A549 (cell line): ENCODE measurements at regions not wholly inside any gene's neighbourhood (a gene's known extent, or its start where the extent isn't known, plus 50 kb on each side); places are given as distances from the start of the nearest gene placed in this dataset.

Experiments
- ATAC-seq, 2 experiments: fragments of 200-7000 bp in 1 of 2; fragments of >200 bp in 1 of 2; cut with Nextera tagmentation in 1 of 2; cut with Tn5 transposase in 1 of 2; 3 replicates each; pipeline versions ENCODE4 v1.8.0 to v1.9.1; 2018 to 2020; ENCODE audit warnings: mild to moderate bottlenecking in 1 of 2, moderate library complexity in 1 of 2
- CTCF ChIA-PET: fragments of 300-600 bp; sonication (Branson Sonifier 250); formaldehyde crosslinking; extraction: SDS; loops from one replicate; lab custom pipeline; 2021; ENCODE audit warnings: antibody characterized with exemption, inconsistent platforms; lab: Yijun Ruan, JAX
- POLR2A ChIA-PET: fragments of 350-600 bp; formaldehyde crosslinking; extraction: SDS; loops from one replicate; lab custom pipeline; 2021; ENCODE audit warnings: antibody characterized with exemption, inconsistent platforms; lab: Yijun Ruan, JAX
- DNase-seq, 2 experiments: peaks; one replicate each; pipeline versions ENCODE4 v3.0.0 to v3.0.0-alpha.2; 2011 to 2016; ENCODE audit warnings: low read depth in 1 of 2, low spot score in 1 of 2
- FAIRE-seq: peaks from 2 replicates; lab custom pipeline; 2011; peaks lifted over from hg19 to GRCh38; lab: Jason Lieb, UNC
- H3K27ac ChIP-seq, 2 experiments: fragments of >200 bp; sonication (Bioruptor Twin); formaldehyde crosslinking; 3 replicates each; pipeline ENCODE4 v1.5.1; 2016 to 2017
- H3K4me1 ChIP-seq: fragments of >200 bp; sonication (Bioruptor Twin); formaldehyde crosslinking; 3 replicates; pipeline ENCODE4 v1.6.1; 2016
- H3K4me2 ChIP-seq: fragments of >200 bp; sonication (Bioruptor Twin); formaldehyde crosslinking; 3 replicates; pipeline ENCODE4 v1.6.1; 2016
- H3K4me3 ChIP-seq: fragments of >200 bp; sonication (Bioruptor Twin); formaldehyde crosslinking; 3 replicates; pipeline ENCODE4 v1.5.1; 2016
- H3K9me3 ChIP-seq: fragments of >200 bp; sonication (Bioruptor Twin); formaldehyde crosslinking; 3 replicates; pipeline ENCODE4 v1.6.1; 2016
- BHLHE40 ChIP-seq: IDR thresholded peaks from 2 replicates; pipeline ENCODE4 v1.6.1; 2012; ENCODE audit warnings: low read depth, low read length, inconsistent platforms
- CBX2 ChIP-seq: fragments of 200-600 bp; sonication (generic); IDR thresholded peaks from 2 replicates; pipeline ENCODE4 v1.6.1; 2016; ENCODE audit warnings: low read depth, mild to moderate bottlenecking, borderline replicate concordance
- CTCF ChIP-seq: fragments of >200 bp; sonication (Bioruptor Twin); formaldehyde crosslinking; IDR thresholded peaks from 3 replicates; pipeline ENCODE4 v1.5.1; 2016
- E2F6 ChIP-seq: IDR thresholded peaks from 2 replicates; pipeline ENCODE4 v1.6.1; 2012; ENCODE audit warnings: low read depth, borderline replicate concordance
- EHMT2 ChIP-seq: fragments of 200-600 bp; sonication (generic); IDR thresholded peaks from 2 replicates; pipeline ENCODE4 v1.6.1; 2016; ENCODE audit warnings: antibody characterized with exemption, low read depth, mild to moderate bottlenecking, moderate library complexity
- ELK1 ChIP-seq: fragments of 150-350 bp; IDR thresholded peaks from 2 replicates; pipeline ENCODE4 v1.6.1; 2014; ENCODE audit warnings: low read depth, mild to moderate bottlenecking, low read length
- EP300 ChIP-seq, 2 experiments: fragments of >200 bp; sonication (Bioruptor Twin); formaldehyde crosslinking; IDR thresholded peaks; 2 replicates in 1 of 2; 3 replicates in 1 of 2; pipeline ENCODE4 v1.6.1; 2016 to 2017
- ESRRA ChIP-seq: fragments of 150-350 bp; IDR thresholded peaks from 2 replicates; pipeline ENCODE4 v1.6.1; 2014; ENCODE audit warnings: mild to moderate bottlenecking, low read length, borderline replicate concordance
- FOSB ChIP-seq: fragments of 250-450 bp; sonication (Bioruptor Pico); IDR thresholded peaks from 2 replicates; pipeline ENCODE4 v1.5.0; 2020; ENCODE audit warnings: mild to moderate bottlenecking, moderate library complexity
- FOXS1 ChIP-seq: fragments of 250-450 bp; sonication (Bioruptor Pico); IDR thresholded peaks from 2 replicates; pipeline ENCODE4 v1.5.0; 2020; ENCODE audit warnings: mild to moderate bottlenecking, moderate library complexity
- HDAC2 ChIP-seq: fragments of 200-600 bp; sonication (generic); IDR thresholded peaks from 2 replicates; pipeline ENCODE4 v1.6.1; 2016
- HES2 ChIP-seq: fragments of >200 bp; sonication (Bioruptor Twin); formaldehyde crosslinking; IDR thresholded peaks from 2 replicates; pipeline ENCODE4 v1.6.1; 2016
- HOXA7 ChIP-seq: fragments of 250-450 bp; sonication (Bioruptor Pico); IDR thresholded peaks from 2 replicates; pipeline ENCODE4 v1.5.0; 2020; ENCODE audit warnings: mild to moderate bottlenecking, moderate library complexity
- MAFK ChIP-seq: fragments of 450-650 bp; IDR thresholded peaks from 2 replicates; pipeline ENCODE4 v1.6.1; 2014; ENCODE audit not compliant: partially characterized antibody
- MYC ChIP-seq: IDR thresholded peaks from 2 replicates; pipeline ENCODE4 v1.6.1; 2012; ENCODE audit warnings: mild to moderate bottlenecking, inconsistent platforms, low read length, improper control_type of control experiment, borderline replicate concordance
- NPAS2 ChIP-seq: fragments of 250-450 bp; sonication (Bioruptor Pico); IDR thresholded peaks from 2 replicates; pipeline ENCODE4 v1.8.0; 2022; ENCODE audit warnings: mild to moderate bottlenecking, moderate library complexity, borderline replicate concordance
- NR3C1 ChIP-seq: fragments of >200 bp; sonication (Bioruptor Twin); formaldehyde crosslinking; IDR thresholded peaks from 3 replicates; pipeline ENCODE4 v1.6.1; 2017
- PBX3 ChIP-seq: IDR thresholded peaks from 2 replicates; pipeline ENCODE4 v1.6.1; 2012
- POLR2AphosphoS2 ChIP-seq: conservative IDR thresholded peaks from 2 replicates; pipeline ENCODE4 v1.6.1; 2012; ENCODE audit warnings: low read length, improper control_type of control experiment, inconsistent platforms
- RAD21 ChIP-seq, 2 experiments: fragments of >200 bp in 1 of 2; sonication (Bioruptor Twin) in 1 of 2; formaldehyde crosslinking in 1 of 2; IDR thresholded peaks in 1 of 2; conservative IDR thresholded peaks in 1 of 2; 2 replicates in 1 of 2; 3 replicates in 1 of 2; pipeline ENCODE4 v1.6.1; 2012 to 2018; ENCODE audit warnings: inconsistent platforms in 1 of 2
- RCOR1 ChIP-seq: fragments of 150-350 bp; IDR thresholded peaks from 2 replicates; pipeline ENCODE4 v1.6.1; 2014; ENCODE audit warnings: antibody characterized with exemption, low read length, low read depth
- RFX5 ChIP-seq: fragments of 450-650 bp; IDR thresholded peaks from 2 replicates; pipeline ENCODE4 v1.7.1; 2014; ENCODE audit warnings: antibody characterized with exemption, mild to moderate bottlenecking, moderate library complexity
- RNF2 ChIP-seq: fragments of 200-600 bp; sonication (generic); IDR thresholded peaks from 2 replicates; pipeline ENCODE4 v1.6.1; 2016; ENCODE audit warnings: low read depth, mild to moderate bottlenecking, antibody characterized with exemption, moderate library complexity, borderline replicate concordance
- SMC3 ChIP-seq: fragments of >200 bp; sonication (Bioruptor Twin); formaldehyde crosslinking; IDR thresholded peaks from 3 replicates; pipeline ENCODE4 v1.6.1; 2018; ENCODE audit warnings: inconsistent platforms
- TFCP2L1 ChIP-seq: fragments of 250-450 bp; sonication (Bioruptor Pico); IDR thresholded peaks from 2 replicates; pipeline ENCODE4 v1.5.0; 2021; ENCODE audit warnings: mild to moderate bottlenecking
- TP53 ChIP-seq: fragments of 250-450 bp; sonication (Bioruptor Pico); IDR thresholded peaks from 2 replicates; pipeline ENCODE4 v1.5.0; 2021; ENCODE audit warnings: mild to moderate bottlenecking, moderate library complexity
- USF2 ChIP-seq: fragments of 450-650 bp; IDR thresholded peaks from 2 replicates; pipeline ENCODE4 v1.6.1; 2014; ENCODE audit warnings: antibody characterized with exemption
- ZC3H11A ChIP-seq: fragments of 450-650 bp; IDR thresholded peaks from 2 replicates; pipeline ENCODE4 v1.6.1; 2014; ENCODE audit warnings: antibody characterized with exemption, mild to moderate bottlenecking
- ZNF302 ChIP-seq: fragments of 250-450 bp; sonication (Bioruptor Pico); IDR thresholded peaks from 2 replicates; pipeline ENCODE4 v1.9.0; 2021; ENCODE audit warnings: inconsistent platforms, mild to moderate bottlenecking, moderate library complexity
- ZSCAN20 ChIP-seq: fragments of 250-450 bp; sonication (Bioruptor Pico); IDR thresholded peaks from 2 replicates; pipeline ENCODE4 v1.8.0; 2022; ENCODE audit warnings: mild to moderate bottlenecking, moderate library complexity
- WGBS: methylation state at CpG from one replicate; pipeline ENCODE4 v1.1.6; 2017; ENCODE audit errors: missing lambda C conversion rate; 5-methylcytosine and 5-hydroxymethylcytosine counted together

- Histone ChIP-seq H3K4me1 (no peaks in the 10 kb centered on the region), H3K4me2 (no peak overlapping the region), H3K4me3 (no peak overlapping the region), H3K9me3 (no peaks in the 10 kb centered on the region), H3K27ac (no peak overlapping the region)
- DNase-seq, result no peak
- no peak for TF ChIP-seq CTCF
- no peak for TF ChIP-seq BHLHE40
- TF ChIP-seq ZNF302, result no peak
- no peak for TF ChIP-seq HOXA7
- TF ChIP-seq PBX3, result no peak
- no peak for TF ChIP-seq HES2
- TF ChIP-seq CBX2, result no peak
- no peak for TF ChIP-seq ESRRA
- TF ChIP-seq TFCP2L1, result no peak
- no peak for TF ChIP-seq RFX5
- TF ChIP-seq USF2, result no peak
- no peak for TF ChIP-seq POLR2AphosphoS2
- no peak for TF ChIP-seq RCOR1
- TF ChIP-seq E2F6, result no peak
- FAIRE-seq, result no peak
- ChIA-PET POLR2A (no interaction called here), CTCF (no interaction called here)
- no peak for ATAC-seq
- 13% methylated on average over 1 of the region's 1 CpG for WGBS
Observed at GRCh38 chr18:60193780-60194179, 178.8 kb downstream of the MC4R start.

GRCh38 chr18:60191926-60192325 lies 180.6 kb downstream of the MC4R start:
- FAIRE-seq (no peak), DNase-seq (no peak), ATAC-seq (no peak)
- no peaks in the 10 kb centered on the region for H3K4me1 ChIP-seq
- H3K4me3 ChIP-seq, result no peak overlapping the region
- POLR2A ChIA-PET, result no interaction called here
- no peaks in the 10 kb centered on the region for H3K9me3 ChIP-seq
- H3K27ac ChIP-seq, result no peak overlapping the region
- H3K4me2 ChIP-seq, result no peak overlapping the region
- CTCF ChIA-PET, result no interaction called here
- WGBS, result 21% methylated on average over 3 of the region's 3 CpGs
- TF ChIP-seq RFX5 (no peak), ZNF302 (no peak), E2F6 (no peak), MAFK (no peak), POLR2AphosphoS2 (no peak), MYC (no peak), HDAC2 (no peak), HES2 (no peak), RNF2 (no peak)

- FAIRE-seq, result no peak
- no peaks in the 10 kb centered on the region for H3K4me1 ChIP-seq
- no peaks in the 10 kb centered on the region for H3K9me3 ChIP-seq
- H3K4me2 ChIP-seq, result no peak overlapping the region
- no peak overlapping the region for H3K27ac ChIP-seq
- no peak overlapping the region for H3K4me3 ChIP-seq
- ChIA-PET POLR2A (no interaction called here), CTCF (interaction anchor here (0.6 kb wide), 1 partner anchor 1688 kb away, joined by 4 read pairs; no protein-coding TSS in a partner anchor)
- DNase-seq, result no peak
- WGBS, result 63% methylated on average over 2 of the region's 2 CpGs
- ATAC-seq, result no peak
- TF ChIP-seq ELK1, result no peak
- no peak for TF ChIP-seq TP53
- TF ChIP-seq ESRRA, result no peak
- no peak for TF ChIP-seq HDAC2
- no peak for TF ChIP-seq SMC3
- TF ChIP-seq ZC3H11A, result no peak
- TF ChIP-seq FOSB, result no peak
- TF ChIP-seq ZSCAN20 (CRISPR knock-in tag), result no peak
- no peak for TF ChIP-seq EHMT2
- TF ChIP-seq NPAS2 (CRISPR knock-in tag), result no peak
- no peak for TF ChIP-seq POLR2AphosphoS2
- no peak for TF ChIP-seq FOXS1 (CRISPR knock-in tag)
- no peak for TF ChIP-seq NR3C1
- TF ChIP-seq EP300 (IDR thresholded peaks at IDR 0.05), result no peak
- no peak for TF ChIP-seq RAD21 (conservative IDR thresholded peaks at IDR 0.05 in 1 of 2, IDR thresholded peaks at IDR 0.05 in 1 of 2)
Observed at GRCh38 chr18:60189856-60190255, 182.7 kb downstream of the MC4R start.
